ENCODE measurements at regions not wholly inside any gene's neighbourhood (a gene's known extent, or its start where the extent isn't known, plus 50 kb on each side); places are given as distances from the start of the nearest gene placed in this dataset.

DNA sequence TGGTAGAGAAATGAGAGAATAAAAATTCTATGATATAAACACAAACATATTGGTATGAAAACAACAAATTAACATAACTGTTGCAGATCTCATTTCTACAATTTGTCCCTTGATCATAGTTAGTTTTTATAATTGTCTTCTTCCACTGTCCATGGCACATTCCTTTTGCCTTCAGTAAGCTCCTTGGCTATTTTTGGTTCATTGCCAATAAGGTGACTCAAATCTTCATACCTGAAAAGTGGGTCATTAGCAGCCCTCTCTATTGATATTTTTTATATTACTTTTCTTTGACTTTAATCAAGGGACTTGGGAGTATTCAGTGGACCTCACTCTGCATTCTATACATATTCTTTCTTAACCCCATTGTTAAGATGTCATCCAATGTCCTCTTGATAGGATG is 552.9 kb downstream of the TDRD15 start:
- Histone ChIP-seq H3K4me2 (ENCODE audit: low read depth, low read length) (no peak overlapping the region), H2BK15ac (ENCODE audit: low read depth, low read length) (no peak overlapping the region), H3K4me1 (ENCODE audit: control insufficient read depth, insufficient read depth, low read length) (no peaks in the 10 kb centered on the region), H2BK20ac (ENCODE audit: low read depth, low read length) (no peak overlapping the region), H3K9me1 (ENCODE audit: insufficient read depth, low read length) (no peaks in the 10 kb centered on the region), H2AK9ac (replicated peaks; ENCODE audit: low read depth, low read length, poor library complexity) (no peak overlapping the region), H2BK5ac (ENCODE audit: low read depth, low read length, poor library complexity, severe bottlenecking) (no peak overlapping the region), H3K9ac (ENCODE audit: low read depth, low read length) (no peak overlapping the region), H4K91ac (ENCODE audit: insufficient read depth, low read depth, low read length) (no peak overlapping the region), H2AFZ (replicated peaks; ENCODE audit: low read length, poor library complexity) (no peak overlapping the region), H3K27me3 (ENCODE audit: control insufficient read depth, insufficient read depth, low read length) (no peaks in the 10 kb centered on the region), H4K8ac (ENCODE audit: low read depth in 2 of 2, low read length in 2 of 2) (no peak overlapping the region), H4K20me1 (ENCODE audit: insufficient read depth, low read length) (no peaks in the 10 kb centered on the region), H3K56ac (ENCODE audit: extremely low read depth, insufficient read depth, low read length) (no peak overlapping the region), H2AK5ac (ENCODE audit: low read depth, low read length) (no peak overlapping the region), H4K5ac (ENCODE audit: low read depth, low read length) (no peak overlapping the region), H2BK120ac (ENCODE audit: low read depth, low read length) (no peak overlapping the region), H3K9me3 (ENCODE audit: control insufficient read depth, insufficient read depth, low read length) (no peaks in the 10 kb centered on the region), H3K27ac (ENCODE audit: insufficient read depth, low read length) (no peak overlapping the region), H3K4me3 (ENCODE audit: insufficient read depth, low read depth, low read length) (no peak overlapping the region), H3K4ac (ENCODE audit: low read depth, low read length) (no peak overlapping the region), H3K18ac (ENCODE audit: low read depth, low read length) (no peak overlapping the region), H3K14ac (replicated peaks; ENCODE audit: low read depth, low read length) (no peak overlapping the region), H3K79me1 (ENCODE audit: low read depth in 1 of 2, low read length in 2 of 2) (no peaks in the 10 kb centered on the region), H3K23ac (ENCODE audit: low read depth, low read length) (no peak overlapping the region), H3K36me3 (ENCODE audit: control insufficient read depth, insufficient read depth, low read length) (no peaks in the 10 kb centered on the region)
- intact Hi-C loops (cut with micrococcal nuclease): no loop called here
- POLR2A ChIA-PET (ENCODE audit: unreplicated experiment): no interaction called here
- no TSS peak for BruUV-seq (replicated peaks)
- TF ChIP-seq FOS (IDR thresholded peaks at IDR 0.05; ENCODE audit: low read depth, low read length): no peak
- TF ChIP-seq, protein P1, sequence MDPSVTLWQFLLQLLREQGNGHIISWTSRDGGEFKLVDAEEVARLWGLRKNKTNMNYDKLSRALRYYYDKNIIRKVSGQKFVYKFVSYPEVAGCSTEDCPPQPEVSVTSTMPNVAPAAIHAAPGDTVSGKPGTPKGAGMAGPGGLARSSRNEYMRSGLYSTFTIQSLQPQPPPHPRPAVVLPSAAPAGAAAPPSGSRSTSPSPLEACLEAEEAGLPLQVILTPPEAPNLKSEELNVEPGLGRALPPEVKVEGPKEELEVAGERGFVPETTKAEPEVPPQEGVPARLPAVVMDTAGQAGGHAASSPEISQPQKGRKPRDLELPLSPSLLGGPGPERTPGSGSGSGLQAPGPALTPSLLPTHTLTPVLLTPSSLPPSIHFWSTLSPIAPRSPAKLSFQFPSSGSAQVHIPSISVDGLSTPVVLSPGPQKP (IDR thresholded peaks at IDR 0.05; ENCODE audit: borderline replicate concordance, low read depth, low read length): no peak
- no peak for TF ChIP-seq NFE2L2 (IDR thresholded peaks at IDR 0.05; ENCODE audit: low read depth, low read length)
- TF ChIP-seq, protein P2, sequence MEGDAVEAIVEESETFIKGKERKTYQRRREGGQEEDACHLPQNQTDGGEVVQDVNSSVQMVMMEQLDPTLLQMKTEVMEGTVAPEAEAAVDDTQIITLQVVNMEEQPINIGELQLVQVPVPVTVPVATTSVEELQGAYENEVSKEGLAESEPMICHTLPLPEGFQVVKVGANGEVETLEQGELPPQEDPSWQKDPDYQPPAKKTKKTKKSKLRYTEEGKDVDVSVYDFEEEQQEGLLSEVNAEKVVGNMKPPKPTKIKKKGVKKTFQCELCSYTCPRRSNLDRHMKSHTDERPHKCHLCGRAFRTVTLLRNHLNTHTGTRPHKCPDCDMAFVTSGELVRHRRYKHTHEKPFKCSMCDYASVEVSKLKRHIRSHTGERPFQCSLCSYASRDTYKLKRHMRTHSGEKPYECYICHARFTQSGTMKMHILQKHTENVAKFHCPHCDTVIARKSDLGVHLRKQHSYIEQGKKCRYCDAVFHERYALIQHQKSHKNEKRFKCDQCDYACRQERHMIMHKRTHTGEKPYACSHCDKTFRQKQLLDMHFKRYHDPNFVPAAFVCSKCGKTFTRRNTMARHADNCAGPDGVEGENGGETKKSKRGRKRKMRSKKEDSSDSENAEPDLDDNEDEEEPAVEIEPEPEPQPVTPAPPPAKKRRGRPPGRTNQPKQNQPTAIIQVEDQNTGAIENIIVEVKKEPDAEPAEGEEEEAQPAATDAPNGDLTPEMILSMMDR (conservative IDR thresholded peaks at IDR 0.05; ENCODE audit: low read depth, low read length): no peak
- no peak for TF ChIP-seq MXI1 (IDR thresholded peaks at IDR 0.05; ENCODE audit: borderline replicate concordance, low read depth, low read length)
- no peak for TF ChIP-seq MAZ (IDR thresholded peaks at IDR 0.05; ENCODE audit: borderline replicate concordance, low read depth, low read length)
- no peak for TF ChIP-seq POLR2A (IDR thresholded peaks at IDR 0.05; ENCODE audit: low read depth, low read length)
- TF ChIP-seq SMC3 (IDR thresholded peaks at IDR 0.05; ENCODE audit: low read depth, low read length): no peak
- TF ChIP-seq RAD21 (IDR thresholded peaks at IDR 0.05; ENCODE audit: low read length): no peak
- TF ChIP-seq RCOR1 (IDR thresholded peaks at IDR 0.05; ENCODE audit: insufficient replicate concordance, low read length): no peak
- TF ChIP-seq CHD1 (IDR thresholded peaks at IDR 0.05; ENCODE audit: low read depth, low read length): no peak
- DNase-seq: peak; percentile 59
- dilution Hi-C loops (cut with HindIII; ENCODE audit: low sequenced_read_pairs, unreplicated experiment): no loop called here
- CTCF ChIA-PET: no interaction called here
- in situ Hi-C loops (cut with MboI; ENCODE audit: low sequenced_read_pairs): no loop called here
- no peak for ATAC-seq (ENCODE audit: low read depth)

Data from IMR-90 (cell line).